Chondrocyte (in vitro differentiated cells): ENCODE measurements at regions not wholly inside any gene's neighbourhood (a gene's known extent, or its start where the extent isn't known, plus 50 kb on each side); places are given as distances from the start of the nearest gene placed in this dataset.

Experiments used
- DNase-seq: peaks from one replicate; pipeline ENCODE4 v3.0.0; 2021; ENCODE audit warnings: mixed read lengths, low spot score
- H3K27ac Mint-ChIP-seq: one replicate; pipeline ENCODE4 v1.8.0; 2021; ENCODE audit warnings: mild to moderate bottlenecking, moderate library complexity, mixed read lengths; ENCODE audit not compliant: unreplicated experiment
- H3K27me3 Mint-ChIP-seq: 2 replicates; pipeline ENCODE4 v1.8.0; 2021; ENCODE audit warnings: low read depth, mixed read lengths
- H3K36me3 Mint-ChIP-seq: 2 replicates; pipeline ENCODE4 v1.8.0; 2021; ENCODE audit warnings: low read depth, mixed read lengths
- H3K4me1 Mint-ChIP-seq: 2 replicates; pipeline ENCODE4 v1.8.0; 2021; ENCODE audit warnings: low read depth, mild to moderate bottlenecking, mixed read lengths
- H3K4me3 Mint-ChIP-seq: one replicate; pipeline ENCODE4 v1.8.0; 2021; ENCODE audit warnings: mild to moderate bottlenecking, moderate library complexity, mixed read lengths; ENCODE audit not compliant: unreplicated experiment
- H3K9me3 Mint-ChIP-seq: 2 replicates; pipeline ENCODE4 v1.8.0; 2021; ENCODE audit warnings: low read depth, mixed read lengths
- CTCF ChIP-seq: fragments of 200-600 bp; sonication (generic); IDR thresholded peaks from 2 replicates; pipeline ENCODE4 v1.5.0; 2021; ENCODE audit warnings: antibody characterized with exemption, mild to moderate bottlenecking, moderate library complexity

- H3K4me1 Mint-ChIP-seq, result peaks cover 3% of the 10 kb centered on the region
- no peaks in the 10 kb centered on the region for H3K36me3 Mint-ChIP-seq
- H3K27ac Mint-ChIP-seq, result no peak overlapping the region
- H3K27me3 Mint-ChIP-seq, result no peaks in the 10 kb centered on the region
- H3K9me3 Mint-ChIP-seq, result no peaks in the 10 kb centered on the region
- no peak overlapping the region for H3K4me3 Mint-ChIP-seq
- no peak for TF ChIP-seq CTCF
- DNase-seq, result no peak
Measured at GRCh38 chr1:81010126-81010525, 790.6 kb upstream of the ADGRL2 start.

- no peak for DNase-seq
- no peaks in the 10 kb centered on the region for H3K36me3 Mint-ChIP-seq
- H3K27me3 Mint-ChIP-seq, result no peaks in the 10 kb centered on the region
- H3K27ac Mint-ChIP-seq, result no peak overlapping the region
- no peak for TF ChIP-seq CTCF
- H3K9me3 Mint-ChIP-seq, result no peaks in the 10 kb centered on the region
- H3K4me1 Mint-ChIP-seq, result peaks cover 3% of the 10 kb centered on the region
- H3K4me3 Mint-ChIP-seq, result no peak overlapping the region
Measured at GRCh38 chr1:81008293-81008692, 792.4 kb upstream of the ADGRL2 start.

- no peaks in the 10 kb centered on the region for H3K27me3 Mint-ChIP-seq
- H3K4me3 Mint-ChIP-seq, result no peak overlapping the region
- no peak for DNase-seq
- TF ChIP-seq CTCF, result no peak
- no peaks in the 10 kb centered on the region for H3K9me3 Mint-ChIP-seq
- peaks cover 3% of the 10 kb centered on the region for H3K4me1 Mint-ChIP-seq
- no peak overlapping the region for H3K27ac Mint-ChIP-seq
- H3K36me3 Mint-ChIP-seq, result no peaks in the 10 kb centered on the region
Measured at GRCh38 chr1:81007024-81007423, 793.7 kb upstream of the ADGRL2 start.

GRCh38 chr1:81006502-81006901, 794.2 kb upstream of the ADGRL2 start:
- Mint-ChIP-seq H3K27ac (no peak overlapping the region), H3K9me3 (no peaks in the 10 kb centered on the region), H3K27me3 (no peaks in the 10 kb centered on the region), H3K4me1 (peaks cover 3% of the 10 kb centered on the region), H3K4me3 (no peak overlapping the region), H3K36me3 (no peaks in the 10 kb centered on the region)
- DNase-seq, result no peak
- TF ChIP-seq CTCF, result no peak

- H3K4me3 Mint-ChIP-seq, result no peak overlapping the region
- H3K4me1 Mint-ChIP-seq, result peaks cover 3% of the 10 kb centered on the region
- H3K9me3 Mint-ChIP-seq, result peaks cover 5% of the 10 kb centered on the region
- DNase-seq, result no peak
- H3K36me3 Mint-ChIP-seq, result peaks cover 2% of the 10 kb centered on the region
- no peak overlapping the region for H3K27ac Mint-ChIP-seq
- no peaks in the 10 kb centered on the region for H3K27me3 Mint-ChIP-seq
- TF ChIP-seq CTCF, result no peak
Measured at GRCh38 chr1:81004011-81004410, 796.7 kb upstream of the ADGRL2 start.
